Testis (tissue), 2 donors: ENCODE measurements at regions not wholly inside any gene's neighbourhood (a gene's known extent, or its start where the extent isn't known, plus 50 kb on each side); places are given as distances from the start of the nearest gene placed in this dataset.

ENCODE experiments used
- DNase-seq: peaks from one replicate; pipeline ENCODE4 v3.0.0-alpha.2; 2019
- H3K27ac ChIP-seq, 2 donors: fragments of 200-600 bp; sonication (generic); one replicate each; pipeline ENCODE4 v1.5.1; 2019
- H3K27me3 ChIP-seq: fragments of 200-600 bp; sonication (generic); one replicate; pipeline ENCODE4 v1.5.1; 2019
- H3K36me3 ChIP-seq: fragments of 200-600 bp; sonication (generic); one replicate; pipeline ENCODE4 v1.5.1; 2017; ENCODE audit warnings: low read depth; ENCODE audit errors: missing control alignments
- H3K4me1 ChIP-seq: fragments of 200-600 bp; sonication (generic); one replicate; pipeline ENCODE4 v1.5.1; 2019
- H3K4me3 ChIP-seq, 2 donors: fragments of 200-600 bp; sonication (generic); one replicate each; pipeline ENCODE4 v1.5.1; 2017 to 2019
- H3K9me3 ChIP-seq: fragments of 200-600 bp; sonication (generic); one replicate; pipeline ENCODE4 v1.5.1; 2017
- POLR2A ChIP-seq: fragments of 450-650 bp; IDR thresholded peaks from one replicate; pipeline ENCODE4 v1.6.1; 2017; ENCODE audit warnings: antibody characterized with exemption, mild to moderate bottlenecking, moderate library complexity
- WGBS, 2 donors: methylation state at CpG; one replicate each; pipeline ENCODE4 v1.1.5; 2018; 5-methylcytosine and 5-hydroxymethylcytosine counted together
- intact Hi-C: fragments of 100-400 bp; cut with DNase I; formaldehyde crosslinking; loops from one replicate; pipeline ENCODE4 v1.15.1; 2023; ENCODE audit warnings: low total_unique reads
- TF ChIP-seq, protein P1 (sequence below), 3 experiments: fragments of 450-650 bp in 2 of 3; fragments of 200-600 bp in 1 of 3; sonication (generic) in 1 of 3; IDR thresholded peaks; one replicate each; pipeline ENCODE4 v1.5.1; 2016 to 2019; ENCODE audit warnings: antibody characterized with exemption in 3 of 3, mild to moderate bottlenecking in 2 of 3, moderate library complexity in 1 of 3

DNA sequence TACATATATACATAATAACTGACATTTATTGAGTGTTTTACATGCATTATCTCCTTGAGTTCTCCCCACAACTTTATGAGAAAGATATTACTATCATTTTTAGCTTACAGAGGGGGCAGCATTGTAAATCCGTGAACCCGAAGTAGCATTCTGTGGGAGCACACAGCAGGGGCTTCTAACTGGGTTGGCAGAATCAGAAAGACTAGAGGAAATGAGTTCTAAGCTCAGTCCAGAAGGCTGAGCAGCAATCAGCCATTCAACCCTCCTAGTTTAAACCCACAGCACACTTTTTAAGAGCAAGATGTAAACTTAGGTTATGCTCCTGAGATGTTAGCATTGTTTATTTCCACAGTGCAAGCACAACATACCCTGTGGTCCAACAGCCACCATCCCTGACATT lies 177.2 kb downstream of the TMEM38B start:
- intact Hi-C loops, result no loop called here
- H3K9me3 ChIP-seq, result no peaks in the 10 kb centered on the region
- H3K27ac ChIP-seq, result no peak overlapping the region
- no peak overlapping the region for H3K4me3 ChIP-seq
- TF ChIP-seq POLR2A, result no peak
- TF ChIP-seq, protein P1, sequence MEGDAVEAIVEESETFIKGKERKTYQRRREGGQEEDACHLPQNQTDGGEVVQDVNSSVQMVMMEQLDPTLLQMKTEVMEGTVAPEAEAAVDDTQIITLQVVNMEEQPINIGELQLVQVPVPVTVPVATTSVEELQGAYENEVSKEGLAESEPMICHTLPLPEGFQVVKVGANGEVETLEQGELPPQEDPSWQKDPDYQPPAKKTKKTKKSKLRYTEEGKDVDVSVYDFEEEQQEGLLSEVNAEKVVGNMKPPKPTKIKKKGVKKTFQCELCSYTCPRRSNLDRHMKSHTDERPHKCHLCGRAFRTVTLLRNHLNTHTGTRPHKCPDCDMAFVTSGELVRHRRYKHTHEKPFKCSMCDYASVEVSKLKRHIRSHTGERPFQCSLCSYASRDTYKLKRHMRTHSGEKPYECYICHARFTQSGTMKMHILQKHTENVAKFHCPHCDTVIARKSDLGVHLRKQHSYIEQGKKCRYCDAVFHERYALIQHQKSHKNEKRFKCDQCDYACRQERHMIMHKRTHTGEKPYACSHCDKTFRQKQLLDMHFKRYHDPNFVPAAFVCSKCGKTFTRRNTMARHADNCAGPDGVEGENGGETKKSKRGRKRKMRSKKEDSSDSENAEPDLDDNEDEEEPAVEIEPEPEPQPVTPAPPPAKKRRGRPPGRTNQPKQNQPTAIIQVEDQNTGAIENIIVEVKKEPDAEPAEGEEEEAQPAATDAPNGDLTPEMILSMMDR (IDR thresholded peaks at IDR 0.05), result no peak
- DNase-seq, result no peak
- H3K36me3 ChIP-seq, result no peaks in the 10 kb centered on the region
- H3K27me3 ChIP-seq, result no peaks in the 10 kb centered on the region
- 67 to 89% methylated on average over 2 of the region's 2 CpGs for WGBS, 2 donors
- no peaks in the 10 kb centered on the region for H3K4me1 ChIP-seq

DNA sequence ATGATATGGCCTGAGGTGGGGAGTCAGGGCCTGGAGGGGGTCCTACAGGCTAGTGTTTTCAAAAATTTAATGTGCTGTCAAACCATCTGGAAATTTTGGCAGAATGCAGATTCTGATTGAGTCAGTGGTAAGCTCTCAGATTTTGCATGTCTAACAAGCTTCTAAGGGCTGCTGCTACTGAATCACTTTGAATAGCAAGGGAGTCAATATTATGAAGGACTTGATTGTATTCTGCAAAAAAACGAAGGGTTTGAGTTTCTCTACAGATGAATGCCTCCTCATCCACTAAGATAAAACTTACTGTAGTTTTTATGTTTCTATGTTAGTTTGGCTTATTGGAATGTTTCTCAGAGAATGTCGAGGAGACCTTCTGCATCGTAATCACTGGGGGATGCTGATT lies 179.5 kb downstream of the TMEM38B start:
- intact Hi-C loops, result no loop called here
- Histone ChIP-seq H3K36me3 (no peaks in the 10 kb centered on the region), H3K4me1 (no peaks in the 10 kb centered on the region), H3K27ac (no peak overlapping the region), H3K27me3 (no peaks in the 10 kb centered on the region), H3K9me3 (no peaks in the 10 kb centered on the region), H3K4me3 (no peak overlapping the region)
- 50 to 60% methylated on average over 3 of the region's 3 CpGs for WGBS, 2 donors
- DNase-seq, result no peak
- TF ChIP-seq POLR2A, result no peak
- TF ChIP-seq, protein P1 (IDR thresholded peaks at IDR 0.05), result no peak

DNA sequence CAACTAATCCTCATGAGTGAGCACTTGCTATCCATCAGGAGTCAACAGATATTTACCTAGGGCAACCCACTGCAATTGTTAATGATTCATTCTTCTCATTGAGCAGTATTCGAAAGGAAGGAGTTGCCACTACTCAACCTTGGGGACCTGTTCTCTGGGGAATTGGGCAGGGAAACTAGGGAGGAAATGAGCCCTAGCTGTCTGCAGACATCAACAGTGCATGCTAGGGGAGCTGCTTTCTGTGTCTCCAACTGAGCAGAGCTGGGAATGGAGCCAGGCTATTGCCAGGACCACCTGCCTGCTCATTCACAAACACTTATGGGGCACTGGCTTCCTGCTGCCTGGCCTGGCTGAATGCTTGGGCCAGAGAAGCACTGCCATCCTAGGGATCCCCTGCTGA lies 183.4 kb downstream of the TMEM38B start:
- no peaks in the 10 kb centered on the region for H3K36me3 ChIP-seq
- H3K27ac ChIP-seq, result no peak overlapping the region
- H3K4me1 ChIP-seq, result no peaks in the 10 kb centered on the region
- no peaks in the 10 kb centered on the region for H3K27me3 ChIP-seq
- 79 to 93% methylated on average over 1 of the region's 1 CpG for WGBS, 2 donors
- DNase-seq, result no peak
- intact Hi-C loops, result no loop called here
- H3K9me3 ChIP-seq, result no peaks in the 10 kb centered on the region
- no peak overlapping the region for H3K4me3 ChIP-seq
- TF ChIP-seq, protein P1 (IDR thresholded peaks at IDR 0.05), result no peak
- no peak for TF ChIP-seq POLR2A

- DNase-seq, result no peak
- Histone ChIP-seq H3K4me3 (no peak overlapping the region), H3K4me1 (no peaks in the 10 kb centered on the region), H3K9me3 (no peaks in the 10 kb centered on the region), H3K27me3 (no peaks in the 10 kb centered on the region), H3K36me3 (no peaks in the 10 kb centered on the region), H3K27ac (no peak overlapping the region)
- intact Hi-C loops, result no loop called here
- TF ChIP-seq, protein P1 (IDR thresholded peaks at IDR 0.05), result no peak
- TF ChIP-seq POLR2A, result no peak
Observed at GRCh38 chr9:105879181-105879580, 184.8 kb downstream of the TMEM38B start.

GRCh38 chr9:105880517-105880916 lies 186.2 kb downstream of the TMEM38B start:
- intact Hi-C loops, result no loop called here
- WGBS, 2 donors, result 77 to 81% methylated on average over 1 of the region's 1 CpG
- H3K27me3 ChIP-seq, result no peaks in the 10 kb centered on the region
- no peaks in the 10 kb centered on the region for H3K9me3 ChIP-seq
- DNase-seq, result no peak
- no peak overlapping the region for H3K27ac ChIP-seq
- no peaks in the 10 kb centered on the region for H3K36me3 ChIP-seq
- no peaks in the 10 kb centered on the region for H3K4me1 ChIP-seq
- no peak overlapping the region for H3K4me3 ChIP-seq
- TF ChIP-seq, protein P1 (IDR thresholded peaks at IDR 0.05), result no peak
- TF ChIP-seq POLR2A, result no peak
